Mucosa of descending colon (tissue), 3 donors: ENCODE measurements at regions not wholly inside any gene's neighbourhood (a gene's known extent, or its start where the extent isn't known, plus 50 kb on each side); places are given as distances from the start of the nearest gene placed in this dataset.

Experiments
- ATAC-seq: fragments of 200-7000 bp; cut with Tn5 transposase; one replicate; pipeline ENCODE4 v1.9.1; 2020; ENCODE audit warnings: mild to moderate bottlenecking, moderate library complexity
- DNase-seq, 3 donors: peaks; one replicate each; pipeline ENCODE4 v3.0.0-alpha.2; 2020
- H3K36me3 ChIP-seq: fragments of 200-600 bp; one replicate; pipeline ENCODE4 v1.8.0; 2021; ENCODE audit warnings: low read depth, mild to moderate bottlenecking
- H3K4me1 ChIP-seq: fragments of 200-600 bp; one replicate; pipeline ENCODE4 v1.8.0; 2021; ENCODE audit warnings: low read depth, mild to moderate bottlenecking
- H3K4me3 ChIP-seq: fragments of 200-600 bp; one replicate; pipeline ENCODE4 v1.8.0; 2021; ENCODE audit warnings: mild to moderate bottlenecking
- H3K9me3 ChIP-seq: fragments of 200-600 bp; one replicate; pipeline ENCODE4 v1.8.0; 2021; ENCODE audit warnings: mild to moderate bottlenecking
- intact Hi-C, 2 donors: fragments of 100-400 bp; cut with DNase I in 1 of 2; cut with micrococcal nuclease in 1 of 2; formaldehyde crosslinking; loops; one replicate each; pipeline versions ENCODE4 v1.11.0 to v1.11.1; 2022; cut with DNase I, micrococcal nuclease
- TF ChIP-seq, protein P1 (sequence below): fragments of 200-600 bp; IDR thresholded peaks from one replicate; pipeline ENCODE4 v1.8.0; 2022; ENCODE audit warnings: antibody characterized with exemption, mild to moderate bottlenecking
- donor health status: DM: no; HTN: no; CAD: no; lungs with moderate emphysema.
- donor health status: DM: no; HTN: no; CAD: no.
- donor health status: DM: no; HTN: yes; CAD: no.

DNA sequence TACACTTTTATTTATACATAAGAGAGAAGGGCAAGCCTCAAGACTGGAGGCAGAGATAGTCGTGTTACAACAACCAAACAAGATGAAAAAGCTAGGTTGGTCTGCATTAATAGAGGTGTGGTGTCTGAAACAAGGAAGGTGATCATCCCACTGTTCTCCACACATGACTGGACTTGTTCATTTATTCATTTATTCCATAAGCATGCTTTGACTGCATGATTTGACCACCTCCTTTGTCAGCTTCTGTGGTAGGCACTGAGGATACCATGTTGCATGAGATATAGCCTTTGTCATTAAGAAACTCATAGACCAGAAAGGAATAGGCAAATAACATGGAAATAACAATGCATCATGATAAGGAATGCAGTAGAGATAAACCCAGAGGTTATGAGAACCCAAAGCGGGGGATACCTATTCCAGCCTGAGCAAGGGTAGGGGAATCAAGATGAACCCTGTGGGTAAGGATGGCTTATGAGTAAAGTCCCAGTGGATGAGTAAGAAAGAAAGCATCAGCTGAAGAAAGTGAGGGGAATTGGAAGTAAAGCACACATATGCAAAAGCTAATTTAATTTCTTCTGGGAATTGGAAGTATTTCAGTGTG is 173.7 kb upstream of the FGGY start:
- TF ChIP-seq, protein P1, sequence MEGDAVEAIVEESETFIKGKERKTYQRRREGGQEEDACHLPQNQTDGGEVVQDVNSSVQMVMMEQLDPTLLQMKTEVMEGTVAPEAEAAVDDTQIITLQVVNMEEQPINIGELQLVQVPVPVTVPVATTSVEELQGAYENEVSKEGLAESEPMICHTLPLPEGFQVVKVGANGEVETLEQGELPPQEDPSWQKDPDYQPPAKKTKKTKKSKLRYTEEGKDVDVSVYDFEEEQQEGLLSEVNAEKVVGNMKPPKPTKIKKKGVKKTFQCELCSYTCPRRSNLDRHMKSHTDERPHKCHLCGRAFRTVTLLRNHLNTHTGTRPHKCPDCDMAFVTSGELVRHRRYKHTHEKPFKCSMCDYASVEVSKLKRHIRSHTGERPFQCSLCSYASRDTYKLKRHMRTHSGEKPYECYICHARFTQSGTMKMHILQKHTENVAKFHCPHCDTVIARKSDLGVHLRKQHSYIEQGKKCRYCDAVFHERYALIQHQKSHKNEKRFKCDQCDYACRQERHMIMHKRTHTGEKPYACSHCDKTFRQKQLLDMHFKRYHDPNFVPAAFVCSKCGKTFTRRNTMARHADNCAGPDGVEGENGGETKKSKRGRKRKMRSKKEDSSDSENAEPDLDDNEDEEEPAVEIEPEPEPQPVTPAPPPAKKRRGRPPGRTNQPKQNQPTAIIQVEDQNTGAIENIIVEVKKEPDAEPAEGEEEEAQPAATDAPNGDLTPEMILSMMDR = no peak
- H3K9me3 ChIP-seq = no peaks in the 10 kb centered on the region
- ATAC-seq (no peak), DNase-seq (no peak)
- H3K4me3 ChIP-seq = no peak overlapping the region
- no peaks in the 10 kb centered on the region for H3K4me1 ChIP-seq
- intact Hi-C loops = no loop called here
- no peaks in the 10 kb centered on the region for H3K36me3 ChIP-seq

DNA sequence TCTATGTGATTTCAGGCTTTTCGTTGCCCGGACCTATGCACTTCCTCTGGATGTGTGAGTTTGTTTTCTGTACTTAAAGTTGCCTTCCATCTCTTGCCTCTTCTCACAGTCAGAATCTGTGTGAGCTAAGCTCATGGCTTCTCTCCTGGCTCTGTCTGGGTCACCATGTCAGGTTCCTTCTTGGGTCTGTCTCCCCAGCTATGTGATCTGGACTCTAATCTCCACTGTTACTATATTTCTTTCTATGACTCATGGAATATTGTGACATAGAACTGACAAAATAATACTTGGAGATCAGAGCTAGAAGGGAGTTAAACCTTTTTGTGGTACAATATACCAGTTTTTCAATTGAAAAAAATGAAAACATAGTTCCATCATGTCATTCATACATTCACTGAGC is 172.7 kb upstream of the FGGY start:
- intact Hi-C loops = no loop called here
- Histone ChIP-seq H3K4me3 (no peak overlapping the region), H3K36me3 (no peaks in the 10 kb centered on the region), H3K9me3 (no peaks in the 10 kb centered on the region), H3K4me1 (no peaks in the 10 kb centered on the region)
- no peak for ATAC-seq
- no peak for DNase-seq
- TF ChIP-seq, protein P1 = no peak

DNA sequence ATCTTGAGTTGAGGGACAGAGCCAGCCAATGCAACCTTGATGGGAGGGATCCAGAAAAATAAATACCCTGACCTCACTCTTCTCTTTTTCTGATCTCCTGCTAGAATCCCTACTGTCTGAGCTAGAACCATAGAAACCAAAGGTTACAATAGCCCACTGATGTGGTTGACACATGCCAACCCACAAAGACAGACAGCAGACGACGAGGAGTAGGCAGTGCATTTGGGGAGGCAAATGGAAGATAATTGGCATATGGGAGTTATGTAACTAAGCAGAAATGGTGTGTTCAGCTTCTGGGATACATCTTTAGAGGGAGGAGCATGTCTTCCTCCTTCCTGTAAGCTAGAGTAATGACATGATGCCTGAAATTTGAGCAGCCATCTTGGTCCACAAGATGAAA is 171.7 kb upstream of the FGGY start:
- TF ChIP-seq, protein P1 = no peak
- no peaks in the 10 kb centered on the region for H3K9me3 ChIP-seq
- no peak for DNase-seq
- no peak for ATAC-seq
- no peaks in the 10 kb centered on the region for H3K4me1 ChIP-seq
- no peak overlapping the region for H3K4me3 ChIP-seq
- H3K36me3 ChIP-seq = no peaks in the 10 kb centered on the region
- intact Hi-C loops = no loop called here

DNA sequence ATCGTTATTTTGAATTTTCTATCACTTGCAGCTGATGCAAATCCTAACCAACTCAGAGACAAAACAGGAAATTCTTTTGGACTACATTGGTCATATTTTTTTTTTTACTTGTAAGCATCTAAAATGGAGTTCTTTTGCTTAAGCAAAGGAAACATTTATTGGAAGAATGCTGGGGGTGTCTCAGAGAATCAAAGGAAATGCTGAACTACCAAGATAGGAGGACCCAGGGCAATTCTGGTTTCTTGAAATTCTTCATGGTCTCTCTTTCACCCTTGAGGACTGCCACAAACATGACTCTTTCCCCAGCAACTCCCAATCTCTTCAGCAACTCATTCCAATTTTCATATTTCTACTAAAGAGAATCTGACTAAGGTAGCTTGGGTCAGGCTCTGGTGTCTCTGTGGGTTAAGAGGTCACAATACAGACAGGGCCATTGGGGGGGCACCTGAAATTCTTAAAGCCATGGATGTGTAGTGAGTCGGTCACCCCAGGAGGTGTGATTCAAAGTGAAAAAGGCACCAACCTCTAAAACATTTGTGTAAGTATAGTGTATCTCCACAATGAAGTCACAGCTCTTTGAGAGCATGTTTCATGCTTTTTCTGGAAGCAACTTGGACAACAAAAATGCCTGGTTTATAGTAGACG is 171.1 kb upstream of the FGGY start:
- DNase-seq (no peak), ATAC-seq (no peak)
- Histone ChIP-seq H3K4me3 (no peak overlapping the region), H3K4me1 (no peaks in the 10 kb centered on the region), H3K9me3 (no peaks in the 10 kb centered on the region), H3K36me3 (no peaks in the 10 kb centered on the region)
- intact Hi-C loops = no loop called here
- TF ChIP-seq, protein P1 = no peak

DNA sequence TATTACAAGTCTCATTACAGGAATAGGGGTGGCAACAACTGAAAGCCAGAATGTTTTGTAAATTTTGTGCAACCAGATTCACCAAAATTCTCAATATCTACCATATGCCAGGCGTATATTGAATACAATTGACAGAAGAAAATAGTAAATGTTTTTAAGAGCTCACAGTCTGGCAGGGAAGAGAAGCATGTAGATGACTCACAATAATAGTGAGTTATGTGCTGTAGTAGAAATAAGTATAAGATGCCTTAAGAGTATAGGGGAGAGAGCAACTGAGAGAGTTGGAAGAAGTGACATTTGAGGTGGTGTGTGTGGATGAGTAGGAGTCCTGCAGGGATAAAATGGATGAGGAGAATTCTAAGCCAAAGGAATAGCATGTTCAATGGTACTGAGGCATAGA is 170.5 kb upstream of the FGGY start:
- intact Hi-C loops = no loop called here
- Histone ChIP-seq H3K4me1 (no peaks in the 10 kb centered on the region), H3K4me3 (no peak overlapping the region), H3K36me3 (no peaks in the 10 kb centered on the region), H3K9me3 (no peaks in the 10 kb centered on the region)
- DNase-seq (no peak), ATAC-seq (no peak)
- TF ChIP-seq, protein P1 = no peak
